ENCODE measurements at regions not wholly inside any gene's neighbourhood (a gene's known extent, or its start where the extent isn't known, plus 50 kb on each side); places are given as distances from the start of the nearest gene placed in this dataset.
A peak's percentile ranks its signal among the peaks of the same experiment; 100 is the strongest.

GRCh38 chr5:68380078-68380477, 164.5 kb downstream of the PIK3R1 start:
- no peak for TF ChIP-seq EZH2phosphoT487 (IDR thresholded peaks at IDR 0.05; ENCODE audit: unreplicated experiment)
- no peak for TF ChIP-seq EZH2 (IDR thresholded peaks at IDR 0.05; ENCODE audit: low read depth, unreplicated experiment)
- no peak for TF ChIP-seq POLR2AphosphoS5 (IDR thresholded peaks at IDR 0.05; ENCODE audit: low read depth)
- TF ChIP-seq NANOG (IDR thresholded peaks at IDR 0.05; ENCODE audit: borderline replicate concordance), result no peak
- no peak for TF ChIP-seq ZNF462 (CRISPR knock-in tag; IDR thresholded peaks at IDR 0.05)
- no peak for TF ChIP-seq ZNF331 (CRISPR knock-in tag; IDR thresholded peaks at IDR 0.05; ENCODE audit: low read depth)
- TF ChIP-seq CREB1 (CRISPR knock-in tag; IDR thresholded peaks at IDR 0.05; ENCODE audit: low read depth), result no peak
- no peak for TF ChIP-seq STAT1 (IDR thresholded peaks at IDR 0.05; ENCODE audit: unreplicated experiment)
- Mint-ChIP-seq H3K4me1 (peaks cover 10% of the 10 kb centered on the region), H3K9me3 (no peaks in the 10 kb centered on the region), H3K4me3 (no peak overlapping the region), H3K27me3 (ENCODE audit: insufficient read depth, low read depth, poor library complexity) (no peaks in the 10 kb centered on the region), H3K36me3 (ENCODE audit: low read depth) (no peaks in the 10 kb centered on the region), H3K27ac (no peak overlapping the region)
- Histone ChIP-seq H3K79me2 (replicated peaks; ENCODE audit: insufficient read depth) (no peaks in the 10 kb centered on the region), H3K27me3 (ENCODE audit: insufficient read depth) (no peaks in the 10 kb centered on the region), H3K36me3 (ENCODE audit: insufficient read depth) (no peaks in the 10 kb centered on the region), H3K9me2 (ENCODE audit: insufficient read depth) (peaks cover 14% of the 10 kb centered on the region), H3F3A (replicated peaks; ENCODE audit: low read depth) (0 out of 2 replicates have a peak, but pooled peaks cover 3% of the 10 kb centered on the region), H3K4me3 (no peak overlapping the region), H3K27ac (ENCODE audit: low read depth) (no peak overlapping the region), H3K4me2 (no peak overlapping the region), H4K20me1 (replicated peaks; ENCODE audit: insufficient read depth) (no peaks in the 10 kb centered on the region), H3K4me1 (ENCODE audit: insufficient read depth) (peaks cover 12% of the 10 kb centered on the region; the same call in 1 of the 2 replicates), H2AFZ (peak overlapping the region; percentile 82; the same call in 1 of the 2 replicates)
- ATAC-seq, result no peak
- no peak for DNase-seq (ENCODE audit: low spot score)

All from GM23338 (cell line).